ENCODE measurements at regions not wholly inside any gene's neighbourhood (a gene's known extent, or its start where the extent isn't known, plus 50 kb on each side); places are given as distances from the start of the nearest gene placed in this dataset.

GRCh38 chr18:24530630-24531111 is 70.2 kb downstream of the HRH4 start:
- no peak for DNase-seq

- no peak for DNase-seq
These were observed 73.8 kb downstream of the HRH4 start for GRCh38 chr18:24534271-24534670.

GRCh38 chr18:24534737-24535136 is 74.3 kb downstream of the HRH4 start:
- no peak for DNase-seq

- DNase-seq = no peak
These were observed 75.3 kb downstream of the HRH4 start for GRCh38 chr18:24535527-24536295.

- DNase-seq = no peak
These were observed 75.9 kb downstream of the HRH4 start for GRCh38 chr18:24536326-24536725.

GRCh38 chr18:24536834-24537233 is 76.4 kb downstream of the HRH4 start:
- no peak for DNase-seq

GRCh38 chr18:24538414-24539264 is 78.2 kb downstream of the HRH4 start:
- DNase-seq = no peak

- DNase-seq = no peak
These were observed 79.6 kb downstream of the HRH4 start for GRCh38 chr18:24539866-24540617.

- no peak for DNase-seq
These were observed 80.5 kb downstream of the HRH4 start for GRCh38 chr18:24540896-24541295.

GRCh38 chr18:24543086-24543794 is 82.8 kb downstream of the HRH4 start:
- no peak for DNase-seq

- no peak for DNase-seq
These were observed 83.5 kb downstream of the HRH4 start for GRCh38 chr18:24543795-24544498.

- no peak for DNase-seq
These were observed 84.5 kb downstream of the HRH4 start for GRCh38 chr18:24544949-24545348.

GRCh38 chr18:24545651-24546050 is 85.2 kb downstream of the HRH4 start:
- no peak for DNase-seq

- DNase-seq = no peak
These were observed 85.9 kb downstream of the HRH4 start for GRCh38 chr18:24546307-24546706.

GRCh38 chr18:24548583-24548982 is 88.1 kb downstream of the HRH4 start:
- DNase-seq = no peak

- no peak for DNase-seq
These were observed 91.8 kb downstream of the HRH4 start for GRCh38 chr18:24552218-24552617.

GRCh38 chr18:24553571-24554285 is 93.3 kb downstream of the HRH4 start:
- DNase-seq = no peak

GRCh38 chr18:24558403-24558802 is 98.0 kb downstream of the HRH4 start:
- no peak for DNase-seq

GRCh38 chr18:24559526-24559925 is 99.1 kb downstream of the HRH4 start:
- no peak for DNase-seq

- no peak for DNase-seq
These were observed 100.1 kb downstream of the HRH4 start for GRCh38 chr18:24560511-24560981.

GRCh38 chr18:24561369-24561965 is 101.0 kb downstream of the HRH4 start:
- DNase-seq = no peak

Measured in stimulated activated CD4-positive, alpha-beta T cell treated with anti-CD3 and anti-CD28 coated beads, Interleukin-12 subunit alpha, Interleukin-12 subunit beta, amount 100 ng/mL, for 4 hours (primary cell).